HPDE6-E6E7 (cell line): ENCODE measurements at regions not wholly inside any gene's neighbourhood (a gene's known extent, or its start where the extent isn't known, plus 50 kb on each side); places are given as distances from the start of the nearest gene placed in this dataset.

Experiments
- DNase-seq: peaks from one replicate; pipeline ENCODE4 v3.0.0; 2011; ENCODE audit warnings: missing footprints; ENCODE audit errors: extremely low spot score

DNA sequence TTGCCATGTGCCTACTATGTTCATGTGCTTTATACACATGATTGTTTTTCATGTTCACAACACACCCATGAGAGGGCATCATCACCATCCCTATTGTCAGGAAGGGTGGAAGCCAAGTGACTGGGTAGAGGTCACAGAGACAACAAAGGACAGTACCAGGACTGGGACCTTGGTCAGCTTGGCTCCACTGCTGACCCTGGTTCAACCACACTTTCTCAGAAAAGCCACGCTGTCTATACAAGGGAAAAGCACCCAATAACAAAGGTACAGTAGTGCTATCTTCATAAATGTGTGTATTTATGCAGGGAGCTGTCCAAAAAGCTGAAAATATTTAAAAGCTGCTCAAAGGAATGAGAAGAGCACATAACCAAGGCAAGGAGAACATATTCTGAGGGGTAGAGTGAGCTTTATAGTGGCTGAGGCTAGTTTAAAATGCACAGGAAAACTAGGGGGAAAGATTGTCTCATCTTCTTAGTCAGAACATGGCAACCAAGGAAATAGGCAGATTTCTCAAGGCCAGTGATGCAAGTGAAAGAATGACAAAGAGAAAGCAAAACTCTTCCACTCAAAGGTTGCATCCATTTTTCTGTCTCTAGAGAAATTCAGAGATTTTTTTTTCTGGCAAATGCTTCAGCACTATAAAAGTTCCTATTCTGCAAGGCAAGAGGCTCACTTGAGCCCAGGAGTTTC, 415.0 kb downstream of the FOXO1 start:
- DNase-seq: no peak

- no peak for DNase-seq
Measured at GRCh38 chr13:40252241-40252640, 414.2 kb downstream of the FOXO1 start.

DNA sequence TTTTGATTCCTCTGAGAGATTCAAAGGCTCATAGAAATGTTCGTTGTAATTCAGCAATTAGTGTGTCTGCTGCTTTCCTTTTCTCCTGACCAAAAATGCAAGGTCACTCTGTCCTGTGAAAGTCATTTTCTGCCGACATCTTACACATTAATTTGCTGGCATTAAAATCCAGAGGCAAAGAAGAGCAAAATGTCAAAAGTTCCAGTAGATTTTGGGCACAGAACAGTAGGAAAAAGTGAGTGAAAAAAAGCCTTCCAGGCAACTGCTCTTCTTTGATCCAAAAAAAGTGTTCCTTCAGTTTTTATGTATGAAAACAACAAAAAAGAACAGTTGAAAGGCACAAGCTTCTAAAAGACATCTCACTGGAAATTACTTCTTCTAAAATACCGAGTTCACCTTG, 413.8 kb downstream of the FOXO1 start:
- DNase-seq: no peak

GRCh38 chr13:40254394-40254793, 412.0 kb downstream of the FOXO1 start:
- no peak for DNase-seq

- DNase-seq: no peak
Measured at GRCh38 chr13:40255551-40255950, 410.9 kb downstream of the FOXO1 start.

- DNase-seq: no peak
Measured at GRCh38 chr13:40259899-40260298, 406.5 kb downstream of the FOXO1 start.

DNA sequence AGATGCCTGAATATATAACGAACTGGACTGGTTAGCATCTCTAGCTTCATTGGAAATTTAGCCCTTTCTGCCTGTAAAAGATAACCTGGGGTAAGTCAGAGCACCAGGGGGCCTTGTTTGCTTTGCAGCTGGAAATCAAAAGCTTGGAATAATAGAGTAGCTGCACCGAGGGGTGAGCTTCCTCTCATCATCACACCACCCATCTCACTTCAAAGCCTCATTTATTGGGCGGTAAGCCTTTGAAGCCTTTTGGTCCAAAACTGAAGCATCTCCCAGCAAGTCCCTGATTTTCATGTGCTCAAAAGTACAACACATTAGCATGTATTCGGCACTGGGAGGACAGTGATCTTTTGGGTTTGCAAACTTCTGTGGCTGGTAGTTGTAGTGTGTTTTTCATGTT, 405.1 kb downstream of the FOXO1 start:
- no peak for DNase-seq

- no peak for DNase-seq
Measured at GRCh38 chr13:40261947-40262346, 404.5 kb downstream of the FOXO1 start.

- no peak for DNase-seq
Measured at GRCh38 chr13:40269086-40269485, 397.4 kb downstream of the FOXO1 start.

DNA sequence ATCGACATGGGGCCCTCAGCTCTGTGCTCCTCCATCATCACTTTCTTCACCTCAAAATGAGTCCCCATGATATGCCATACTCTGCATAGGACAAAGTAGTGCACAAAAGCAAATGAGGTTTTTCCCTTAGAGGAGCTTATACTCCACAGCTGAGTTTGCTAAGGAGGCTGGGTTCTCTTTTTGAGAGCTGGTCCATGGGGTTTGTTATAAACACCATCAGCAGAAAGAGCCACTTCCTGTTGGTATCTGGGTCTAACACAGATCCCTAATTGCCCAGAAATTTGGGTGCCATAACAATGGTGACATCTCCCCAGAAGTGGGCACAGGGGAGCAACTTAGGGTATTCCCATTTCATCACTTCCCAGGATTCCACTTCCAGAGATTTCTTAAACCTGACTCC, 395.7 kb downstream of the FOXO1 start:
- no peak for DNase-seq

- no peak for DNase-seq
Measured at GRCh38 chr13:40271271-40271885, 395.1 kb downstream of the FOXO1 start.

- DNase-seq: no peak
Measured at GRCh38 chr13:40271931-40272775, 394.3 kb downstream of the FOXO1 start.

DNA sequence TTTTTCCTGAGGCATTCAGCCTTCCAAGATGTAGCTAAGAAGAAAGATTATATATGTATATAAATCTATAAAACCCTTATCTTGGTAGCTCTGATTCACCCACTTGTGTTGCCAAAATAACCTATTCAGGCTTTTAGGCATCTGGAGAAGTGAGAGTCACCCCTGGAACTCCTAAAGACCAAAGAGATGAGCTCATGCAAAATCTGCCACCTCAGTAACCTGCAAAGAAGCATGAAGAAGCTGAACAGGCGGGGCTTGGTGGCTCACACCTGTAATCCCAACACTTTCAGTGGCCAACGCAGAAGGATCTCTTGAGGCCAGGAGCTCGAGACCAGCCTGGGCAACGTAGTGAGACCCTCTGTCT, 393.7 kb downstream of the FOXO1 start:
- DNase-seq: no peak

DNA sequence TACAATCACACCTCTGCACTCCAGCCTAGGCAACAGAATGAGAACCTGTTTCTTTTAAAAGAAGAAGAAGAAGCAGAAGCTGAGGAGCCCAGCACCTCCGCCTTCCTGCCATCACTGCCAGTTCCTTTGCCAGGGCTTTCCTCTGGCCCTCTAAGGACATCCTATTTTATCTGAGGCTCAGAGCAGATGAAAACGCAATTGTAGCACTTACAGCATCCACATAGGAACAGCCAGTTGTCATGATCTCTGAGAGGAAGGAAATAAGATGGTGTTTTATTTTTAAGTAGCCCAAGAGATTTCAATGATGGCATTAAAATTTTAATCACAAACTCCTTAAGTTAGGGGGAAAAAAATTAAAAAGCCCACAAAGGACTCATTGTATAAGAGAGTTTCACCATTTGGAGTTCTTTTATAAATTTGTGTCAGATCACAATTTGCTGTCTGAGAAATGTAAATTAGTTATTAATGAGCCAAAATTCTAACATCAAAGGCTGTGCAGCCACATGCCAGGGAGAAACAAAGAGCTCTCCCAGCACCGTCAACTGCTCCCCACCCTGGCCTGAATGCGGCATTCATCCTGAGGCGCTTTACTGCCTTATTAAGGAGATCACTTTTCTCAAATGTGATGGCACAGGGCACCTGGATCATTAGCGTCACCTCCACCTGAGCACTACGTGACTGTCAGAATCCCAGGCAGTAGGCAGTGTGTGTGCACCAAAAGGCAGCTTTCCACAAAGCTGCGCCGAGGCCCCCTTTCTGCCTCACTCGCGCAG, 393.0 kb downstream of the FOXO1 start:
- no peak for DNase-seq

- DNase-seq: no peak
Measured at GRCh38 chr13:40274103-40274502, 392.3 kb downstream of the FOXO1 start.

GRCh38 chr13:40275155-40275554, 391.3 kb downstream of the FOXO1 start:
- no peak for DNase-seq

DNA sequence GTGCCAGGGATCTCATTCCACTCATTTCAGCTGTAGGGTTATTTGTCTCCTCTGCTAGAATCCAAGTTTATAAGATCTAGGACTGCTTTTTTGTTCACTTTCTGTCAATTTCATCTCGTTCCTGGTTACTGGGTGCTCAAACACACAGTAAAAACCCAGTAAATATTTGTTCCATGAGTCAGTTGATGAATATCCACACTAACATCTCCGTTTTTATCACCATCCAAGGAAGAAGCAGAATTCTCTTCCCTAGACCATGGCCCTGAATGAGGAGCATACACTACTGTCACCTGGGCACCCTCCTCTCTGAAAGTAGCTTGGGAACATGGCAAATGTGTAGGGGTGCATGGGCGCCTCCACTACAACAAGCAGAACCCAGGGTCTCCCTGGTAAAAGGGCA, 390.8 kb downstream of the FOXO1 start:
- DNase-seq: no peak

GRCh38 chr13:40283666-40284065, 382.8 kb downstream of the FOXO1 start:
- peak; percentile 15 for DNase-seq

GRCh38 chr13:40285634-40286033, 380.8 kb downstream of the FOXO1 start:
- no peak for DNase-seq

DNA sequence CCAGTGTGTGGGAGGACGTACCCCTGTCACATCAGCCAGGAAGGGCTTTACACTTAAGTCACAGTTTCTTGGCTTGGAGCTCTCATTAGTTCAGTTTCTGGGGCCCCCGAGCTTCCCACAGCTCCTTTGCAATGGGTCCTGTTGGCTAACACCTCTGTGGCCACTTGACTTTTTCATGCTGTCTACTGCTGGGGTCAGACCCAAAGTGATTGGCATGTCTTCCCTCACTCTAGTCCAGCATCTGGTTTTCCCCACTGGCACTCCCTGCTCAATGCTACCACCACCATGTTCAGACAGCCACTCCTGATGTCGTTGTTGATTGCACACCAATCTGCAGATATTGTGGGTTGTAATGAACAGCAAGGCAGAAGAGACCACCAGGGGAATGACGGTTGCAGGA, 379.0 kb downstream of the FOXO1 start:
- no peak for DNase-seq

DNA sequence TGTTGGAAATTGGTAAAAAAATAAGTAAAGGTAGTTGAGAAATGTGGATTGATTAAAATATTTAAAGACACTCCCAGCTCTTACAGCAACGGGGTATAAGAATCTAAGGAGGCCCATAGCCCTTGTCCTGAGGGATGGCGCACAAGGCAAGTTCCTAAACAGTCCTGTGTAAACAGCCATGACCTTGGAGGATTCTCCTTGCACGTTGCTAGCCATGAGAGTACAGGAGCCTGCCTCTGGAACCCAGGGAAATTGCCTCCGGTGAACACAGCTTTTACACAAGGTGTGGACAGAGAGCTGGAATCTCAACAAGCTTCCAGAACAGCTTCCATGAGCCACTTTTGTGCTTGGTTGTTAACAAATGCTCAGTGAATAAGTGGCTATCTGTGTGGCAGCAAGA, 378.2 kb downstream of the FOXO1 start:
- no peak for DNase-seq

GRCh38 chr13:40290758-40291157, 375.7 kb downstream of the FOXO1 start:
- no peak for DNase-seq
